H1 (cell line): ENCODE measurements at regions not wholly inside any gene's neighbourhood (a gene's known extent, or its start where the extent isn't known, plus 50 kb on each side); places are given as distances from the start of the nearest gene placed in this dataset.

Experiments used
- CTCF ChIA-PET: fragments of 300-600 bp; sonication (Branson Sonifier 250); formaldehyde crosslinking; loops from one replicate; lab custom pipeline; 2021; ENCODE audit not compliant: partially characterized antibody; lab: Charles Lee
- POLR2A ChIA-PET: fragments of 300-600 bp; sonication (Branson Sonifier 250); formaldehyde crosslinking; loops from one replicate; lab custom pipeline; 2021; ENCODE audit warnings: inconsistent platforms; ENCODE audit not compliant: partially characterized antibody; lab: Charles Lee
- DNase-seq, 2 experiments: peaks; one replicate each; pipeline versions ENCODE4 v3.0.0 to v3.0.0-alpha.2; 2010 to 2022; ENCODE audit warnings: low spot score in 2 of 2, low read depth in 1 of 2, mixed read lengths in 1 of 2
- FAIRE-seq: peaks from 2 replicates; lab custom pipeline; 2011; peaks lifted over from hg19 to GRCh38; lab: Jason Lieb, UNC
- H2AFZ ChIP-seq: 2 replicates; pipeline ENCODE4 v1.8.1; 2012; ENCODE audit warnings: low read length, inconsistent platforms
- H2AK5ac ChIP-seq: 2 replicates; pipeline ENCODE4 v1.6.1; 2013; ENCODE audit warnings: low read depth, low read length
- H2BK120ac ChIP-seq: replicated peaks from 2 replicates; pipeline ENCODE3; 2013; ENCODE audit warnings: low read depth, low read length, inconsistent platforms
- H2BK12ac ChIP-seq: 2 replicates; pipeline ENCODE4 v1.6.1; 2013; ENCODE audit warnings: low read depth, low read length
- H2BK15ac ChIP-seq: 2 replicates; pipeline ENCODE4 v1.6.1; 2013; ENCODE audit warnings: low read length
- H2BK20ac ChIP-seq: 2 replicates; pipeline ENCODE4 v1.6.1; 2013; ENCODE audit warnings: low read length
- H2BK5ac ChIP-seq: 2 replicates; pipeline ENCODE4 v1.6.1; 2013; ENCODE audit warnings: low read depth, low read length
- H3K14ac ChIP-seq: 2 replicates; pipeline ENCODE4 v1.6.1; 2013; ENCODE audit warnings: inconsistent platforms; ENCODE audit not compliant: insufficient read length
- H3K18ac ChIP-seq: 2 replicates; pipeline ENCODE4 v1.6.1; 2013; ENCODE audit warnings: low read length; ENCODE audit errors: extremely low read depth
- H3K23ac ChIP-seq: 2 replicates; pipeline ENCODE4 v1.6.1; 2013; ENCODE audit warnings: inconsistent platforms; ENCODE audit not compliant: insufficient read length
- H3K23me2 ChIP-seq: 2 replicates; pipeline ENCODE4 v1.6.1; 2013; ENCODE audit warnings: low read depth, low read length
- H3K27ac ChIP-seq: 2 replicates; pipeline ENCODE4 v1.6.1; 2011; ENCODE audit warnings: low read depth, low read length, inconsistent platforms
- H3K27me3 ChIP-seq, 4 experiments: replicated peaks in 1 of 4; 1 replicate in 1 of 4; 2 replicates in 3 of 4; pipeline versions ENCODE4 v1.6.1 to v1.8.1; 2011 to 2013; ENCODE audit warnings: low read length in 3 of 4, mild to moderate bottlenecking in 3 of 4, inconsistent platforms in 2 of 4, mixed read lengths in 2 of 4, moderate library complexity in 1 of 4; ENCODE audit not compliant: control insufficient read depth in 3 of 4, insufficient read depth in 3 of 4; ENCODE audit errors: extremely low read depth in 1 of 4
- H3K36me3 ChIP-seq, 4 experiments: 2 replicates each; pipeline versions ENCODE4 v1.6.1 to v1.8.1; 2011 to 2013; ENCODE audit warnings: mild to moderate bottlenecking in 4 of 4, low read length in 3 of 4, moderate library complexity in 2 of 4, control low read depth in 1 of 4, inconsistent platforms in 1 of 4; ENCODE audit not compliant: insufficient read depth in 4 of 4, control insufficient read depth in 2 of 4
- H3K4ac ChIP-seq: replicated peaks from 2 replicates; pipeline ENCODE3; 2013; ENCODE audit warnings: low read length, low read depth, mixed read lengths, inconsistent platforms; ENCODE audit not compliant: insufficient read length
- H3K4me1 ChIP-seq, 4 experiments: replicated peaks in 1 of 4; 1 replicate in 1 of 4; 2 replicates in 3 of 4; pipeline versions ENCODE4 v1.6.1 to v1.8.1; 2011 to 2013; ENCODE audit warnings: low read length in 3 of 4, inconsistent platforms in 2 of 4, mixed read lengths in 1 of 4; ENCODE audit not compliant: insufficient read depth in 4 of 4, control insufficient read depth in 3 of 4
- H3K4me2 ChIP-seq, 2 experiments: 2 replicates each; pipeline versions ENCODE4 v1.6.1 to v1.8.1; 2011 to 2013; ENCODE audit warnings: low read depth in 2 of 2, low read length in 2 of 2, control low read depth in 1 of 2, inconsistent platforms in 1 of 2, mild to moderate bottlenecking in 1 of 2; ENCODE audit not compliant: insufficient read depth in 1 of 2
- H3K4me3 ChIP-seq, 4 experiments: fragments of 200-600, 300-600 bp in 1 of 4; sonication (generic), shearing (Covaris generic), sonication (Bioruptor Twin) in 1 of 4; 2 replicates each; pipeline versions ENCODE4 v1.5.1 to v1.8.1; 2011 to 2016; ENCODE audit warnings: low read length in 4 of 4, low read depth in 3 of 4, control low read depth in 2 of 4, inconsistent platforms in 2 of 4, mild to moderate bottlenecking in 2 of 4, mixed read lengths in 1 of 4, moderate library complexity in 1 of 4; ENCODE audit not compliant: insufficient read depth in 2 of 4; ENCODE audit errors: extremely low read depth in 1 of 4
- H3K56ac ChIP-seq: replicated peaks from 2 replicates; pipeline ENCODE3; 2013; ENCODE audit warnings: low read depth, mild to moderate bottlenecking, mixed read lengths, low read length, inconsistent platforms; ENCODE audit not compliant: insufficient read length
- H3K79me1 ChIP-seq: 2 replicates; pipeline ENCODE4 v1.6.1; 2013; ENCODE audit warnings: low read depth, low read length, control low read depth
- H3K79me2 ChIP-seq, 2 experiments: 2 replicates each; pipeline versions ENCODE4 v1.6.1 to v1.8.1; 2012 to 2013; ENCODE audit warnings: low read length in 2 of 2, mild to moderate bottlenecking in 2 of 2, inconsistent platforms in 1 of 2; ENCODE audit not compliant: insufficient read depth in 2 of 2, control insufficient read depth in 1 of 2
- H3K9ac ChIP-seq, 4 experiments: replicated peaks in 1 of 4; 1 replicate in 1 of 4; 2 replicates in 3 of 4; pipeline versions ENCODE4 v1.6.1 to v1.8.1; 2011 to 2013; ENCODE audit warnings: low read depth in 3 of 4, low read length in 3 of 4, control low read depth in 2 of 4, mild to moderate bottlenecking in 2 of 4, moderate library complexity in 2 of 4, inconsistent platforms in 1 of 4; ENCODE audit errors: extremely low read depth in 1 of 4
- H3K9me3 ChIP-seq, 2 experiments: 2 replicates each; pipeline versions ENCODE4 v1.6.1 to v1.8.1; 2012 to 2013; ENCODE audit warnings: mild to moderate bottlenecking in 2 of 2, moderate library complexity in 2 of 2, control low read depth in 1 of 2, inconsistent platforms in 1 of 2, low read depth in 1 of 2, low read length in 1 of 2, mixed read lengths in 1 of 2; ENCODE audit not compliant: insufficient read depth in 2 of 2
- H4K20me1 ChIP-seq, 2 experiments: replicated peaks in 1 of 2; 2 replicates each; pipeline versions ENCODE3 to v1.8.1; 2011 to 2013; ENCODE audit warnings: inconsistent platforms in 2 of 2, low read length in 2 of 2, mild to moderate bottlenecking in 1 of 2; ENCODE audit not compliant: insufficient read depth in 2 of 2, control insufficient read depth in 1 of 2
- H4K5ac ChIP-seq: 2 replicates; pipeline ENCODE4 v1.6.1; 2013; ENCODE audit warnings: low read length, low read depth, mixed read lengths, inconsistent platforms; ENCODE audit not compliant: insufficient read length
- H4K8ac ChIP-seq: 2 replicates; pipeline ENCODE4 v1.8.0; 2013; ENCODE audit warnings: mild to moderate bottlenecking, moderate library complexity, low read length, inconsistent platforms; ENCODE audit not compliant: insufficient read depth; ENCODE audit errors: extremely low read depth
- H4K91ac ChIP-seq: replicated peaks from 2 replicates; pipeline ENCODE3; 2013; ENCODE audit warnings: low read length, mixed read lengths, inconsistent platforms; ENCODE audit not compliant: insufficient read length
- TF ChIP-seq, protein P1 (sequence below): IDR thresholded peaks from 2 replicates; pipeline ENCODE4 v1.6.1; 2011; ENCODE audit warnings: low read length, improper control_type of control experiment

DNA sequence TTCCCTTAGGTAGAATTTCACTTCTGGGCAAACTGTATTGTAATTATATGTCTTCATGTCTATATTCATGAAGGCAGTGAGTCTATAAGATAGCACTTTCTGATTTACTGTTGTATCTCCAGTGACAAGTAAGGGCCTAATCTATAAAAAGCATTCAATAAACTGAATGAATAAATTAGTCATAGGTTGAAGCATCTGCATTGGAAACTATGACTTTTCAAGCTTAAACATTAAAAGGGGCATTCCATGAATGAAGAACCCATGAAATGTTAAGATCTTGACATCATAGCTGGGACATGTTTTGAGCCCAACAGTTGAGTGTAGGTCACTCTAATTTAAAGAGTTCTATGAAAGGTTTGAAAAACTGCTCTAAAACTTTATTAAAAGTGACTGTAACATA is 159.3 kb upstream of the LCORL start:
- no peak for DNase-seq
- CTCF ChIA-PET, result no interaction called here
- H3K23ac ChIP-seq, result no peak overlapping the region
- no peak overlapping the region for H2BK5ac ChIP-seq
- no peak overlapping the region for H3K4me3 ChIP-seq
- no peak overlapping the region for H3K14ac ChIP-seq
- no peak overlapping the region for H3K56ac ChIP-seq
- H3K79me1 ChIP-seq, result no peaks in the 10 kb centered on the region
- no peak overlapping the region for H4K8ac ChIP-seq
- no peak overlapping the region for H2BK12ac ChIP-seq
- no peak overlapping the region for H2AK5ac ChIP-seq
- H4K20me1 ChIP-seq, result no peaks in the 10 kb centered on the region
- peaks cover 46 to 58% of the 10 kb centered on the region in 2 experiments for H3K9me3 ChIP-seq
- H3K18ac ChIP-seq, result no peak overlapping the region
- no peak overlapping the region for H4K5ac ChIP-seq
- POLR2A ChIA-PET, result no interaction called here
- H2AFZ ChIP-seq, result no peak overlapping the region
- no peak overlapping the region for H3K4me2 ChIP-seq
- H3K79me2 ChIP-seq, result no peaks in the 10 kb centered on the region
- H3K27me3 ChIP-seq, result no peaks in the 10 kb centered on the region
- no peak overlapping the region for H2BK20ac ChIP-seq
- H3K4ac ChIP-seq, result no peak overlapping the region
- H2BK120ac ChIP-seq, result no peak overlapping the region
- H2BK15ac ChIP-seq, result no peak overlapping the region
- H3K23me2 ChIP-seq, result no peaks in the 10 kb centered on the region
- H3K27ac ChIP-seq, result no peak overlapping the region
- no peak overlapping the region for H3K9ac ChIP-seq
- FAIRE-seq, result no peak
- no peaks in the 10 kb centered on the region for H3K4me1 ChIP-seq
- H3K36me3 ChIP-seq, result no peaks in the 10 kb centered on the region
- H4K91ac ChIP-seq, result no peak overlapping the region
- TF ChIP-seq, protein P1, sequence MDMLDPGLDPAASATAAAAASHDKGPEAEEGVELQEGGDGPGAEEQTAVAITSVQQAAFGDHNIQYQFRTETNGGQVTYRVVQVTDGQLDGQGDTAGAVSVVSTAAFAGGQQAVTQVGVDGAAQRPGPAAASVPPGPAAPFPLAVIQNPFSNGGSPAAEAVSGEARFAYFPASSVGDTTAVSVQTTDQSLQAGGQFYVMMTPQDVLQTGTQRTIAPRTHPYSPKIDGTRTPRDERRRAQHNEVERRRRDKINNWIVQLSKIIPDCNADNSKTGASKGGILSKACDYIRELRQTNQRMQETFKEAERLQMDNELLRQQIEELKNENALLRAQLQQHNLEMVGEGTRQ, result no peak
